WTC11 (cell line): ENCODE measurements at regions not wholly inside any gene's neighbourhood (a gene's known extent, or its start where the extent isn't known, plus 50 kb on each side); places are given as distances from the start of the nearest gene placed in this dataset.

Experiments used
- ATAC-seq: fragments of 200-7000 bp; cut with Tn5 transposase; 2 replicates; pipeline ENCODE4 v1.10.0; 2021; ENCODE audit warnings: mild to moderate bottlenecking, moderate library complexity
- CTCF ChIA-PET: fragments of 300-600 bp; sonication (Branson Sonifier 250); formaldehyde crosslinking; loops from one replicate; lab custom pipeline; 2021; ENCODE audit warnings: antibody characterized with exemption; lab: Charles Lee
- POLR2A ChIA-PET: fragments of 350-600 bp; sonication (Branson Sonifier 250); formaldehyde crosslinking; loops from one replicate; lab custom pipeline; 2021; ENCODE audit warnings: antibody characterized with exemption; lab: Charles Lee
- DNase-seq: peaks from one replicate; pipeline ENCODE4 v3.0.0; 2021; ENCODE audit warnings: low spot score
- H3K27ac Mint-ChIP-seq: 2 replicates; pipeline ENCODE4 v1.8.0; 2021; ENCODE audit warnings: mixed read lengths
- H3K27me3 Mint-ChIP-seq: 2 replicates; pipeline ENCODE4 v1.8.0; 2021; ENCODE audit warnings: low read depth, mild to moderate bottlenecking, moderate library complexity, mixed read lengths
- H3K36me3 Mint-ChIP-seq: 2 replicates; pipeline ENCODE4 v1.8.0; 2021; ENCODE audit warnings: mixed read lengths
- H3K4me1 Mint-ChIP-seq: 2 replicates; pipeline ENCODE4 v1.8.0; 2022; ENCODE audit warnings: mixed read lengths
- H3K4me3 Mint-ChIP-seq: 2 replicates; pipeline ENCODE4 v1.8.0; 2021; ENCODE audit warnings: mild to moderate bottlenecking, moderate library complexity, mixed read lengths
- H3K9me3 Mint-ChIP-seq: 2 replicates; pipeline ENCODE4 v1.8.0; 2021; ENCODE audit warnings: mixed read lengths
- ATF1 ChIP-seq: sonication (generic); formaldehyde crosslinking; IDR thresholded peaks from 2 replicates; pipeline ENCODE4 v1.8.1; 2023; ENCODE audit warnings: mild to moderate bottlenecking, moderate library complexity, missing genetic modification reagents
- ATF6 ChIP-seq: sonication (generic); formaldehyde crosslinking; IDR thresholded peaks from 2 replicates; pipeline ENCODE4 v1.8.1; 2023; ENCODE audit warnings: mild to moderate bottlenecking, missing genetic modification reagents
- CBFB ChIP-seq: sonication (generic); formaldehyde crosslinking; IDR thresholded peaks from 2 replicates; pipeline ENCODE4 v1.8.1; 2022; ENCODE audit warnings: mild to moderate bottlenecking, low read depth, missing genetic modification reagents
- GTF2I ChIP-seq: fragments of 250-450 bp; sonication (Bioruptor Pico); conservative IDR thresholded peaks from 2 replicates; pipeline ENCODE4 v1.4.0; 2021; ENCODE audit warnings: mild to moderate bottlenecking
- HMGA2 ChIP-seq: fragments of 250-450 bp; sonication (Bioruptor Pico); IDR thresholded peaks from 2 replicates; pipeline ENCODE4 v1.4.0; 2021; ENCODE audit warnings: mild to moderate bottlenecking, moderate library complexity
- IRF1 ChIP-seq: sonication (generic); formaldehyde crosslinking; IDR thresholded peaks from 2 replicates; pipeline ENCODE4 v1.8.0; 2023; ENCODE audit warnings: missing genetic modification reagents
- JAZF1 ChIP-seq: fragments of 250-450 bp; sonication (Bioruptor Pico); IDR thresholded peaks from 2 replicates; pipeline ENCODE4 v1.9.0; 2021; ENCODE audit warnings: moderate library complexity, mild to moderate bottlenecking, inconsistent platforms
- NR1H2 ChIP-seq: sonication (generic); formaldehyde crosslinking; IDR thresholded peaks from 2 replicates; pipeline ENCODE4 v1.9.0; 2021; ENCODE audit warnings: mild to moderate bottlenecking, moderate library complexity, missing genetic modification reagents
- NR3C1 ChIP-seq: sonication (generic); formaldehyde crosslinking; conservative IDR thresholded peaks from 2 replicates; pipeline ENCODE4 v1.8.1; 2023; ENCODE audit warnings: low read depth, mild to moderate bottlenecking, missing genetic modification reagents
- PRDM15 ChIP-seq: sonication (generic); formaldehyde crosslinking; IDR thresholded peaks from 2 replicates; pipeline ENCODE4 v1.8.0; 2022; ENCODE audit warnings: missing genetic modification reagents
- TCF7 ChIP-seq: sonication (generic); formaldehyde crosslinking; IDR thresholded peaks from 2 replicates; pipeline ENCODE4 v1.8.0; 2022; ENCODE audit warnings: mild to moderate bottlenecking, low read depth, missing genetic modification reagents, moderate library complexity
- ZNF219 ChIP-seq: sonication (generic); formaldehyde crosslinking; IDR thresholded peaks from 2 replicates; pipeline ENCODE4 v1.8.0; 2023; ENCODE audit warnings: missing genetic modification reagents, mild to moderate bottlenecking, borderline replicate concordance
- ZNF263 ChIP-seq: sonication (generic); formaldehyde crosslinking; IDR thresholded peaks from 2 replicates; pipeline ENCODE4 v1.8.1; 2022; ENCODE audit warnings: low read depth, mild to moderate bottlenecking, moderate library complexity, missing genetic modification reagents
- ZNF425 ChIP-seq: fragments of 250-450 bp; sonication (Bioruptor Pico); conservative IDR thresholded peaks from 2 replicates; pipeline ENCODE4 v1.9.0; 2021; ENCODE audit warnings: mild to moderate bottlenecking
- ZNF532 ChIP-seq: fragments of 250-450 bp; sonication (Bioruptor Pico); IDR thresholded peaks from 2 replicates; pipeline ENCODE4 v1.9.0; 2021; ENCODE audit warnings: mild to moderate bottlenecking, borderline replicate concordance
- ZNF671 ChIP-seq: fragments of 250-450 bp; sonication (Bioruptor Pico); IDR thresholded peaks from 2 replicates; pipeline ENCODE4 v1.8.0; 2021; ENCODE audit warnings: mild to moderate bottlenecking

GRCh38 chr2:4973354-4973753, 718.8 kb upstream of the SOX11 start:
- DNase-seq (no peak), ATAC-seq (no peak)
- Mint-ChIP-seq H3K27ac (no peak overlapping the region), H3K27me3 (peaks cover 10% of the 10 kb centered on the region), H3K4me1 (no peaks in the 10 kb centered on the region), H3K9me3 (peaks cover 57% of the 10 kb centered on the region), H3K4me3 (no peak overlapping the region), H3K36me3 (peaks cover 55% of the 10 kb centered on the region)
- TF ChIP-seq JAZF1 (CRISPR knock-in tag) = no peak
- no peak for TF ChIP-seq ATF1 (CRISPR knock-in tag)
- no peak for TF ChIP-seq ZNF219 (CRISPR knock-in tag)
- TF ChIP-seq NR3C1 (CRISPR knock-in tag) = no peak
- TF ChIP-seq ZNF532 = no peak
- no peak for TF ChIP-seq HMGA2 (CRISPR knock-in tag)
- TF ChIP-seq TCF7 (CRISPR knock-in tag) = no peak
- no peak for TF ChIP-seq ZNF671 (CRISPR knock-in tag)
- no peak for TF ChIP-seq ATF6 (CRISPR knock-in tag)
- no peak for TF ChIP-seq GTF2I
- no peak for TF ChIP-seq IRF1 (CRISPR knock-in tag)
- TF ChIP-seq PRDM15 = no peak
- no peak for TF ChIP-seq NR1H2 (CRISPR knock-in tag)
- TF ChIP-seq CBFB (CRISPR knock-in tag) = no peak
- TF ChIP-seq ZNF425 (CRISPR knock-in tag) = no peak
- no peak for TF ChIP-seq ZNF263
- ChIA-PET POLR2A (no interaction called here), CTCF (no interaction called here)
